Astrocyte (in vitro differentiated cells and primary cell): ENCODE measurements at regions not wholly inside any gene's neighbourhood (a gene's known extent, or its start where the extent isn't known, plus 50 kb on each side); places are given as distances from the start of the nearest gene placed in this dataset.

Experiments used
- DNase-seq: peaks from one replicate; pipeline ENCODE4 v3.0.0-alpha.2; 2010; ENCODE audit warnings: low read depth
- FAIRE-seq: peaks from 2 replicates; lab custom pipeline; 2011; peaks lifted over from hg19 to GRCh38; lab: Jason Lieb, UNC
- H2AFZ ChIP-seq: 2 replicates; pipeline ENCODE4 v1.6.0; 2012; ENCODE audit warnings: low read depth, low read length, inconsistent platforms
- H3K27ac ChIP-seq: 2 replicates; pipeline ENCODE4 v1.5.1; 2011; ENCODE audit warnings: low read depth, low read length, inconsistent platforms
- H3K27me3 ChIP-seq: 2 replicates; pipeline ENCODE4 v1.6.0; 2011; ENCODE audit warnings: low read length, inconsistent platforms; ENCODE audit not compliant: insufficient read depth
- H3K36me3 ChIP-seq: 2 replicates; pipeline ENCODE4 v1.5.1; 2011; ENCODE audit warnings: low read length, inconsistent platforms; ENCODE audit not compliant: insufficient read depth
- H3K4me1 ChIP-seq: 2 replicates; pipeline ENCODE4 v1.5.1; 2011; ENCODE audit warnings: low read length, inconsistent platforms; ENCODE audit not compliant: insufficient read depth
- H3K4me2 ChIP-seq: 2 replicates; pipeline ENCODE4 v1.6.0; 2012; ENCODE audit warnings: low read length, inconsistent platforms
- H3K4me3 ChIP-seq: 2 replicates; pipeline ENCODE4 v1.5.1; 2011; ENCODE audit warnings: low read depth, mild to moderate bottlenecking, low read length, inconsistent platforms; ENCODE audit not compliant: insufficient read depth
- H3K79me2 ChIP-seq: 2 replicates; pipeline ENCODE4 v1.6.0; 2012; ENCODE audit warnings: mild to moderate bottlenecking, low read length, inconsistent platforms; ENCODE audit not compliant: insufficient read depth
- H3K9ac ChIP-seq: 2 replicates; pipeline ENCODE4 v1.6.0; 2012; ENCODE audit warnings: mild to moderate bottlenecking, low read length, inconsistent platforms
- H3K9me3 ChIP-seq: 2 replicates; pipeline ENCODE4 v1.5.1; 2012; ENCODE audit warnings: low read depth, mild to moderate bottlenecking, low read length, inconsistent platforms; ENCODE audit not compliant: insufficient read depth
- H4K20me1 ChIP-seq: 2 replicates; pipeline ENCODE4 v1.6.0; 2012; ENCODE audit warnings: low read length, inconsistent platforms; ENCODE audit not compliant: insufficient read depth
- H3K27ac Mint-ChIP-seq: one replicate; pipeline ENCODE4 v1.8.0; 2021; ENCODE audit warnings: mild to moderate bottlenecking, mixed read lengths; ENCODE audit not compliant: unreplicated experiment
- H3K27me3 Mint-ChIP-seq: one replicate; pipeline ENCODE4 v1.8.0; 2021; ENCODE audit warnings: low read depth, mixed read lengths; ENCODE audit not compliant: unreplicated experiment
- H3K36me3 Mint-ChIP-seq: one replicate; pipeline ENCODE4 v1.8.0; 2021; ENCODE audit warnings: low read depth, mixed read lengths; ENCODE audit not compliant: unreplicated experiment
- H3K4me1 Mint-ChIP-seq: one replicate; pipeline ENCODE4 v1.8.0; 2021; ENCODE audit warnings: low read depth, mixed read lengths; ENCODE audit not compliant: unreplicated experiment
- H3K4me3 Mint-ChIP-seq: one replicate; pipeline ENCODE4 v1.8.0; 2021; ENCODE audit warnings: mild to moderate bottlenecking, moderate library complexity, mixed read lengths; ENCODE audit not compliant: unreplicated experiment
- H3K9me3 Mint-ChIP-seq: one replicate; pipeline ENCODE4 v1.8.0; 2021; ENCODE audit warnings: mild to moderate bottlenecking, mixed read lengths; ENCODE audit not compliant: unreplicated experiment
- EZH2 ChIP-seq: IDR thresholded peaks from 2 replicates; pipeline ENCODE4 v1.6.1; 2012; ENCODE audit warnings: mild to moderate bottlenecking, low read length, inconsistent platforms; ENCODE audit not compliant: insufficient read depth
- TF ChIP-seq, protein P1 (sequence below): IDR thresholded peaks from 2 replicates; pipeline ENCODE4 v1.5.1; 2011; ENCODE audit warnings: low read depth, mild to moderate bottlenecking, inconsistent platforms, low read length, moderate library complexity; ENCODE audit not compliant: insufficient read depth

DNA sequence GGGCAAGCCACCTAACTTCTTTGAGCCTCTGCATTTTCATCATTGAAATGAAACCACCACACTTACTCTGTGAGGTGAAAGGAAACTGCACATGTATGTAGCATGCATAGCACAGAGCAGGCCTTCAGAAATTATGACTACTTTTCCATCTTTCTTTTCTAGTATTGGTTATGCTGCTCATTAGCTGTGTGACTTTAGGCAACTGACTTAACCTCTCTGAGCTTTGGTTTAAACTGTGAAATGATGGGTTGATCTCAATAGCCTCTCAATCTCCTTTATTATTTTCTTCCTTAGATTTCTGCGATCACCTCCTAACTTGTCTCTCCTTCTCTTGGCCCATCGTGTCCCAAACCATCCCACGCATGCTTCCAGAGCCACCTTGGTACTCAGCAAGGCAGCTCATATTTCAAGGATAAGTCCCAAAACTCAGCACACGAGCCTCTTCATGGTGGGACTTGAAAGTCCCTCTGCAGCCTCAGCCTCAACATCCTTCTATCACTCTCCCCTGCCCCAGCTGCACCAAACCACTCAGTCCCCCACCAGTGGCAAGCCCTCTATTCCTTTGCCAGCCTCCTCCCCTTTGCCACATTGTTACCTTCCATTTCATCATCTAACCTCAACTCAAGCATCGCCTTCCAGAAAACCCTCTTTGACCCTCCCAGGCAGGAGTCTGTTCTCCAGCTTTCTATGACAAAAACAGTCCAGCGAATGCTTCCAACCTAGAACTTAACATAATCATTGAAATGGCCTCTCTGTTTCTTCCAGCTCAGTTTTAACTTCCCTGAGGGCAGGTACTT lies 60.3 kb upstream of the DNAH5 start:
- no peak for FAIRE-seq
- Mint-ChIP-seq H3K4me3 (no peak overlapping the region), H3K27me3 (no peaks in the 10 kb centered on the region), H3K4me1 (peaks cover 13% of the 10 kb centered on the region), H3K9me3 (peaks cover 13% of the 10 kb centered on the region), H3K27ac (peak overlapping the region; percentile 79), H3K36me3 (peaks cover 4% of the 10 kb centered on the region)
- DNase-seq = no peak
- Histone ChIP-seq H3K27ac (no peak overlapping the region), H2AFZ (no peak overlapping the region), H3K4me1 (no peaks in the 10 kb centered on the region), H3K79me2 (no peaks in the 10 kb centered on the region), H3K4me3 (no peak overlapping the region), H3K36me3 (no peaks in the 10 kb centered on the region), H3K27me3 (no peaks in the 10 kb centered on the region), H4K20me1 (no peaks in the 10 kb centered on the region), H3K9ac (no peak overlapping the region), H3K4me2 (no peak overlapping the region), H3K9me3 (no peaks in the 10 kb centered on the region)
- no peak for TF ChIP-seq EZH2
- TF ChIP-seq, protein P1, sequence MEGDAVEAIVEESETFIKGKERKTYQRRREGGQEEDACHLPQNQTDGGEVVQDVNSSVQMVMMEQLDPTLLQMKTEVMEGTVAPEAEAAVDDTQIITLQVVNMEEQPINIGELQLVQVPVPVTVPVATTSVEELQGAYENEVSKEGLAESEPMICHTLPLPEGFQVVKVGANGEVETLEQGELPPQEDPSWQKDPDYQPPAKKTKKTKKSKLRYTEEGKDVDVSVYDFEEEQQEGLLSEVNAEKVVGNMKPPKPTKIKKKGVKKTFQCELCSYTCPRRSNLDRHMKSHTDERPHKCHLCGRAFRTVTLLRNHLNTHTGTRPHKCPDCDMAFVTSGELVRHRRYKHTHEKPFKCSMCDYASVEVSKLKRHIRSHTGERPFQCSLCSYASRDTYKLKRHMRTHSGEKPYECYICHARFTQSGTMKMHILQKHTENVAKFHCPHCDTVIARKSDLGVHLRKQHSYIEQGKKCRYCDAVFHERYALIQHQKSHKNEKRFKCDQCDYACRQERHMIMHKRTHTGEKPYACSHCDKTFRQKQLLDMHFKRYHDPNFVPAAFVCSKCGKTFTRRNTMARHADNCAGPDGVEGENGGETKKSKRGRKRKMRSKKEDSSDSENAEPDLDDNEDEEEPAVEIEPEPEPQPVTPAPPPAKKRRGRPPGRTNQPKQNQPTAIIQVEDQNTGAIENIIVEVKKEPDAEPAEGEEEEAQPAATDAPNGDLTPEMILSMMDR = no peak

- Histone ChIP-seq H3K9ac (no peak overlapping the region), H3K27me3 (no peaks in the 10 kb centered on the region), H4K20me1 (no peaks in the 10 kb centered on the region), H3K79me2 (no peaks in the 10 kb centered on the region), H3K4me3 (no peak overlapping the region), H3K9me3 (no peaks in the 10 kb centered on the region), H3K36me3 (no peaks in the 10 kb centered on the region), H3K4me1 (no peaks in the 10 kb centered on the region), H2AFZ (no peak overlapping the region), H3K4me2 (no peak overlapping the region), H3K27ac (no peak overlapping the region)
- peaks cover 13% of the 10 kb centered on the region for H3K4me1 Mint-ChIP-seq
- H3K27me3 Mint-ChIP-seq = no peaks in the 10 kb centered on the region
- FAIRE-seq = no peak
- no peak for DNase-seq
- H3K36me3 Mint-ChIP-seq = peaks cover 6% of the 10 kb centered on the region
- TF ChIP-seq, protein P1 = no peak
- TF ChIP-seq EZH2 = no peak
- H3K9me3 Mint-ChIP-seq = peaks cover 13% of the 10 kb centered on the region
- H3K4me3 Mint-ChIP-seq = no peak overlapping the region
- peak overlapping the region; percentile 84 for H3K27ac Mint-ChIP-seq
These were observed 59.4 kb upstream of the DNAH5 start for GRCh38 chr5:14003936-14004335.

- Histone ChIP-seq H3K36me3 (no peaks in the 10 kb centered on the region), H2AFZ (no peak overlapping the region), H3K27me3 (no peaks in the 10 kb centered on the region), H3K9me3 (no peaks in the 10 kb centered on the region), H3K27ac (no peak overlapping the region), H3K79me2 (no peaks in the 10 kb centered on the region), H4K20me1 (no peaks in the 10 kb centered on the region), H3K9ac (no peak overlapping the region), H3K4me1 (no peaks in the 10 kb centered on the region), H3K4me2 (no peak overlapping the region), H3K4me3 (no peak overlapping the region)
- no peak for DNase-seq
- no peak overlapping the region for H3K27ac Mint-ChIP-seq
- peaks cover 6% of the 10 kb centered on the region for H3K36me3 Mint-ChIP-seq
- no peak overlapping the region for H3K4me3 Mint-ChIP-seq
- peaks cover 13% of the 10 kb centered on the region for H3K4me1 Mint-ChIP-seq
- H3K9me3 Mint-ChIP-seq = peaks cover 13% of the 10 kb centered on the region
- no peaks in the 10 kb centered on the region for H3K27me3 Mint-ChIP-seq
- TF ChIP-seq EZH2 = no peak
- TF ChIP-seq, protein P1 = no peak
- no peak for FAIRE-seq
These were observed 59.0 kb upstream of the DNAH5 start for GRCh38 chr5:14003513-14003912.
